A549 (cell line): ENCODE measurements at regions not wholly inside any gene's neighbourhood (a gene's known extent, or its start where the extent isn't known, plus 50 kb on each side); places are given as distances from the start of the nearest gene placed in this dataset.

ENCODE experiments used
- ATAC-seq, 2 experiments: fragments of 200-7000 bp in 1 of 2; fragments of >200 bp in 1 of 2; cut with Nextera tagmentation in 1 of 2; cut with Tn5 transposase in 1 of 2; 3 replicates each; pipeline versions ENCODE4 v1.8.0 to v1.9.1; 2018 to 2020; ENCODE audit warnings: mild to moderate bottlenecking in 1 of 2, moderate library complexity in 1 of 2
- CTCF ChIA-PET: fragments of 300-600 bp; sonication (Branson Sonifier 250); formaldehyde crosslinking; extraction: SDS; loops from one replicate; lab custom pipeline; 2021; ENCODE audit warnings: antibody characterized with exemption, inconsistent platforms; lab: Yijun Ruan, JAX
- POLR2A ChIA-PET: fragments of 350-600 bp; formaldehyde crosslinking; extraction: SDS; loops from one replicate; lab custom pipeline; 2021; ENCODE audit warnings: antibody characterized with exemption, inconsistent platforms; lab: Yijun Ruan, JAX
- DNase-seq, 2 experiments: peaks; one replicate each; pipeline versions ENCODE4 v3.0.0 to v3.0.0-alpha.2; 2011 to 2016; ENCODE audit warnings: low read depth in 1 of 2, low spot score in 1 of 2
- FAIRE-seq: peaks from 2 replicates; lab custom pipeline; 2011; peaks lifted over from hg19 to GRCh38; lab: Jason Lieb, UNC
- H3K27ac ChIP-seq, 2 experiments: fragments of >200 bp; sonication (Bioruptor Twin); formaldehyde crosslinking; 3 replicates each; pipeline ENCODE4 v1.5.1; 2016 to 2017
- H3K4me1 ChIP-seq: fragments of >200 bp; sonication (Bioruptor Twin); formaldehyde crosslinking; 3 replicates; pipeline ENCODE4 v1.6.1; 2016
- H3K4me2 ChIP-seq: fragments of >200 bp; sonication (Bioruptor Twin); formaldehyde crosslinking; 3 replicates; pipeline ENCODE4 v1.6.1; 2016
- H3K4me3 ChIP-seq: fragments of >200 bp; sonication (Bioruptor Twin); formaldehyde crosslinking; 3 replicates; pipeline ENCODE4 v1.5.1; 2016
- H3K9me3 ChIP-seq: fragments of >200 bp; sonication (Bioruptor Twin); formaldehyde crosslinking; 3 replicates; pipeline ENCODE4 v1.6.1; 2016
- BHLHE40 ChIP-seq: IDR thresholded peaks from 2 replicates; pipeline ENCODE4 v1.6.1; 2012; ENCODE audit warnings: low read depth, low read length, inconsistent platforms
- CBX2 ChIP-seq: fragments of 200-600 bp; sonication (generic); IDR thresholded peaks from 2 replicates; pipeline ENCODE4 v1.6.1; 2016; ENCODE audit warnings: low read depth, mild to moderate bottlenecking, borderline replicate concordance
- CHD2 ChIP-seq: fragments of 150-350 bp; IDR thresholded peaks from 2 replicates; pipeline ENCODE4 v1.6.1; 2014; ENCODE audit warnings: low read length; ENCODE audit not compliant: partially characterized antibody
- CHD4 ChIP-seq: fragments of 200-600 bp; sonication (generic); IDR thresholded peaks from 2 replicates; pipeline ENCODE4 v1.6.1; 2016; ENCODE audit warnings: antibody characterized with exemption, mild to moderate bottlenecking, borderline replicate concordance
- EHF ChIP-seq: fragments of 250-450 bp; sonication (Bioruptor Pico); IDR thresholded peaks from 2 replicates; pipeline ENCODE4 v1.5.0; 2020; ENCODE audit warnings: mild to moderate bottlenecking
- FOSB ChIP-seq: fragments of 250-450 bp; sonication (Bioruptor Pico); IDR thresholded peaks from 2 replicates; pipeline ENCODE4 v1.5.0; 2020; ENCODE audit warnings: mild to moderate bottlenecking, moderate library complexity
- FOXS1 ChIP-seq: fragments of 250-450 bp; sonication (Bioruptor Pico); IDR thresholded peaks from 2 replicates; pipeline ENCODE4 v1.5.0; 2020; ENCODE audit warnings: mild to moderate bottlenecking, moderate library complexity
- GATA3 ChIP-seq: IDR thresholded peaks from 2 replicates; pipeline ENCODE4 v1.6.1; 2012; ENCODE audit warnings: borderline replicate concordance
- HDAC2 ChIP-seq: fragments of 200-600 bp; sonication (generic); IDR thresholded peaks from 2 replicates; pipeline ENCODE4 v1.6.1; 2016
- HEYL ChIP-seq: fragments of 250-450 bp; sonication (Bioruptor Pico); IDR thresholded peaks from 2 replicates; pipeline ENCODE4 v1.8.0; 2021; ENCODE audit warnings: mild to moderate bottlenecking, moderate library complexity
- HOXA7 ChIP-seq: fragments of 250-450 bp; sonication (Bioruptor Pico); IDR thresholded peaks from 2 replicates; pipeline ENCODE4 v1.5.0; 2020; ENCODE audit warnings: mild to moderate bottlenecking, moderate library complexity
- JUN ChIP-seq, 2 experiments: fragments of >200 bp; sonication (Bioruptor Twin); formaldehyde crosslinking; IDR thresholded peaks; 2 replicates in 1 of 2; 3 replicates in 1 of 2; pipeline ENCODE4 v1.6.1; 2016 to 2017
- MAFK ChIP-seq: fragments of 450-650 bp; IDR thresholded peaks from 2 replicates; pipeline ENCODE4 v1.6.1; 2014; ENCODE audit not compliant: partially characterized antibody
- MAZ ChIP-seq: fragments of 150-350 bp; IDR thresholded peaks from 2 replicates; pipeline ENCODE4 v1.6.1; 2014; ENCODE audit warnings: antibody characterized with exemption, low read depth, low read length, borderline replicate concordance
- MYC ChIP-seq: IDR thresholded peaks from 2 replicates; pipeline ENCODE4 v1.6.1; 2012; ENCODE audit warnings: mild to moderate bottlenecking, inconsistent platforms, low read length, improper control_type of control experiment, borderline replicate concordance
- NPAS2 ChIP-seq: fragments of 250-450 bp; sonication (Bioruptor Pico); IDR thresholded peaks from 2 replicates; pipeline ENCODE4 v1.8.0; 2022; ENCODE audit warnings: mild to moderate bottlenecking, moderate library complexity, borderline replicate concordance
- PHF8 ChIP-seq: fragments of 200-600 bp; sonication (generic); IDR thresholded peaks from 2 replicates; pipeline ENCODE4 v1.6.1; 2016; ENCODE audit warnings: low read depth, mild to moderate bottlenecking, antibody characterized with exemption, moderate library complexity, borderline replicate concordance
- POLR2A ChIP-seq: IDR thresholded peaks from 2 replicates; pipeline ENCODE4 v1.6.1; 2012; ENCODE audit warnings: mild to moderate bottlenecking, low read length
- RARB ChIP-seq: fragments of 250-450 bp; sonication (Bioruptor Pico); IDR thresholded peaks from 2 replicates; pipeline ENCODE4 v1.8.0; 2021; ENCODE audit warnings: mild to moderate bottlenecking, moderate library complexity
- SREBF2 ChIP-seq: fragments of 450-650 bp; IDR thresholded peaks from 2 replicates; pipeline ENCODE4 v1.6.1; 2014; ENCODE audit warnings: mild to moderate bottlenecking, moderate library complexity
- TP53 ChIP-seq: fragments of 250-450 bp; sonication (Bioruptor Pico); IDR thresholded peaks from 2 replicates; pipeline ENCODE4 v1.5.0; 2021; ENCODE audit warnings: mild to moderate bottlenecking, moderate library complexity
- ZC3H11A ChIP-seq: fragments of 450-650 bp; IDR thresholded peaks from 2 replicates; pipeline ENCODE4 v1.6.1; 2014; ENCODE audit warnings: antibody characterized with exemption, mild to moderate bottlenecking
- ZFP36 ChIP-seq: fragments of 450-650 bp; IDR thresholded peaks from 2 replicates; pipeline ENCODE4 v1.6.1; 2014; ENCODE audit warnings: borderline replicate concordance; ENCODE audit not compliant: partially characterized antibody
- ZNF302 ChIP-seq: fragments of 250-450 bp; sonication (Bioruptor Pico); IDR thresholded peaks from 2 replicates; pipeline ENCODE4 v1.9.0; 2021; ENCODE audit warnings: inconsistent platforms, mild to moderate bottlenecking, moderate library complexity
- ZSCAN20 ChIP-seq: fragments of 250-450 bp; sonication (Bioruptor Pico); IDR thresholded peaks from 2 replicates; pipeline ENCODE4 v1.8.0; 2022; ENCODE audit warnings: mild to moderate bottlenecking, moderate library complexity
- WGBS: methylation state at CpG from one replicate; pipeline ENCODE4 v1.1.6; 2017; ENCODE audit errors: missing lambda C conversion rate; 5-methylcytosine and 5-hydroxymethylcytosine counted together
- TF ChIP-seq, protein P1 (sequence below): fragments of 450-650 bp; IDR thresholded peaks from 2 replicates; pipeline ENCODE4 v1.6.1; 2014; ENCODE audit warnings: antibody characterized with exemption
- TF ChIP-seq, protein P2 (sequence below): fragments of 250-450 bp; sonication (Bioruptor Pico); IDR thresholded peaks from 2 replicates; pipeline ENCODE4 v1.5.0; 2021; ENCODE audit warnings: mild to moderate bottlenecking, moderate library complexity, borderline replicate concordance
- TF ChIP-seq, protein P3 (sequence below): IDR thresholded peaks from 2 replicates; pipeline ENCODE4 v1.6.1; 2012
- TF ChIP-seq, protein P4 (sequence below): fragments of >200 bp; sonication (Bioruptor Twin); formaldehyde crosslinking; IDR thresholded peaks from 2 replicates; pipeline ENCODE4 v1.6.1; 2016
- TF ChIP-seq, protein P5 (sequence below): IDR thresholded peaks from 2 replicates; pipeline ENCODE4 v1.6.1; 2012

DNA sequence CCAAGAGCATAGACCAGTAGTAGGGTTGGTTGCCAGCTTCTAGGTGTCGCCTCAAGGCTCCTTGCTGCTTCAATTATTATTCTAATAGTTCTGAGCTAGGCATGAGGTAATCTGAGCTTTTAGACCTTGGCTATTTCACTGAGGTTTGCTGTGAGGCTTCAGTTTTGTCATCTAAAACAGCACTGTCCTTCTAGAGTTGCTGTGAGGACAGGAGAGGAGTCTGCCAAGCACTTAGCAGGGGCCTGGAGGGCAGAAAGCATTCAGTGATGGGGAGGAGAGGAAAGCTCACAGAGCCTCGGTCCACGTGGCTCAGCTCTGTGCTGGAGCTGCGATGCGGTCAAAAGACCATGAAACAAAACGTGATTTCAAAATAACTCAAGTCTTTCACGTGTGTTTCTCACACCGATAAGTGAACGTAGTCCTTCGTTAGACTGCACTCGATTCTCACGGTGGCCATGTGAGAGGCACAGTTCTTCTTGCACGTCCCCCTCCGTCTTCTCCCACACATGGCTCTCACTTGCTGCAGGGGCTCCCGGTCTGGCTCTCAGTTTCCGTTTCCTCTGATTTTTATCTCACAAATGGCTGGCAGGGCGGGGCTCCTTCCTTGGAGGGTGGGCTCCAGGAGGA is 113.7 kb downstream of the B3GNT2 start:
- Histone ChIP-seq H3K9me3 (no peaks in the 10 kb centered on the region), H3K4me2 (no peak overlapping the region), H3K4me3 (no peak overlapping the region), H3K27ac (no peak overlapping the region), H3K4me1 (peaks cover 10% of the 10 kb centered on the region)
- ChIA-PET POLR2A (no interaction called here), CTCF (interaction anchor here (1.1 to 1.6 kb wide), 3 partner anchors 9 to 84 kb away, joined by 3 to 7 read pairs (median 3); no protein-coding TSS in a partner anchor)
- ATAC-seq (no peak), FAIRE-seq (no peak), DNase-seq (no peak)
- TF ChIP-seq CBX2 (no peak), HDAC2 (no peak), RARB (CRISPR knock-in tag) (no peak), TP53 (no peak), MYC (no peak), ZNF302 (CRISPR knock-in tag) (no peak), FOSB (no peak)
- TF ChIP-seq, protein P1, sequence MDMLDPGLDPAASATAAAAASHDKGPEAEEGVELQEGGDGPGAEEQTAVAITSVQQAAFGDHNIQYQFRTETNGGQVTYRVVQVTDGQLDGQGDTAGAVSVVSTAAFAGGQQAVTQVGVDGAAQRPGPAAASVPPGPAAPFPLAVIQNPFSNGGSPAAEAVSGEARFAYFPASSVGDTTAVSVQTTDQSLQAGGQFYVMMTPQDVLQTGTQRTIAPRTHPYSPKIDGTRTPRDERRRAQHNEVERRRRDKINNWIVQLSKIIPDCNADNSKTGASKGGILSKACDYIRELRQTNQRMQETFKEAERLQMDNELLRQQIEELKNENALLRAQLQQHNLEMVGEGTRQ: no peak
- 84% methylated on average over 17 of the region's 17 CpGs for WGBS

DNA sequence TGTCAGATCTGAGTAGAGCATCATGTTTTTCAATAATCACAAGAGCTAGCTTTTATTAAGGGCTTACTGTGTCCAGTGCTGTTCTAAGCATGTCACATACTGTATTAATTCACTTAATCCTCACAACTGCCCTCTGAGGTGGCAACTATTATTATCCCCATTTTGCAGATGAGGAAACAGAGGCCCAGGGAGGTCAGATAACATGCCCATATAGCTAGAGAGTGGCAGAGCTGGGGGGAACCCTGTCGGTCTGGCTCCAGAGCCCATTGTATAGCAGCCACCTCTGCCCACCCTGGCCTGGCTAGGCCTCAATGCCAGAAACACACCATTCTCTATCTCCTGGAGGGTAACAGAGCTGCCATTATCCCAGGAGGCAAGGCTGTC is 113.2 kb downstream of the B3GNT2 start:
- WGBS: 64% methylated on average over 1 of the region's 1 CpG

DNA sequence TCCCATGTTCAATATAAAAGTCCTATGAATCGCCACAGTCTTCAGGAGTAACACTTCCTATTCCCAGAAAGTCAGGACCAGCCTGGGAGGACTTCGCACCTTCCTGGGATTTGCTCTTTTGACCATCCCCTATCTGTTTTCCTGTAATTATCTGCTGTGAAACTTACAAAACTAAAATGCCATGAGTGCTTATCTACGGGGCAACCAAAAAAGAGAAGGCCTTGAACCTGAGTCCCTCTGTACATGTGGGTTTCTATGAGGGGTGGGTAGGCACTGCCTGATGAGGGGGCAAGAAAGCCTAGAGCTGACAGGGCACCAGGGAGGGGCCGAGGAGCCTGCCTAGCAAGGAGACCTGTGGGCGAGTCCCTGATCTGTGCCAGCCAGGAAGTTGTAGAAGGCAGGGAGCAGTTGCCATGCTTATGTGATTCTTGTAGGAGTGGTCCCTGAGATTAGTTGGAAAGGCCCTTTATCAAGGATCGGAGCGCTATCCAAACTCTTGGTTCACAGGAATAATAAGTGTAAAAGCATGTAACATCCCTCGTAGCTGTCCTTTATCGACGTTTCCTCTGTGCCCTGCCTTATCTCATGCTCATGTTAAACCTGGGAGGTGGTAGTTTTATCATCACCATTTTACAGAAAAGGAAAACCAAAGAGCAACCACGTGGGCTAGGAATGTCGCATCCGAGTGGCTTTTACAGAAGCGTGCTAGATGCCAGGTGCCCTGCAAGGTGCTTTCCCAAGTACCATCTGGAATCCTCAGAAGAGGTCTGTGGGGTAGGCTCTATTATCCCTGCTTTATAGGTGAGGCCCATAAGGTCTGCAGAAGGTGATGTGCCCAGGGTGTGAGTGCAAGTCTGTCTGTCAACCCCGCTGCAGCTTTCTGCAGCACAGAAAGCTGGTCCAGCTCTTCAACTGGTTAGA is 111.8 kb downstream of the B3GNT2 start:
- POLR2A ChIA-PET: no interaction called here
- Histone ChIP-seq H3K27ac (peak overlapping the region in 1 of 2 experiments; percentile 1; a peak in 3 of 6 replicates), H3K4me3 (no peak overlapping the region), H3K4me2 (no peak overlapping the region), H3K9me3 (no peaks in the 10 kb centered on the region), H3K4me1 (peaks cover 10% of the 10 kb centered on the region)
- CTCF ChIA-PET: no interaction called here
- no peak for FAIRE-seq
- no peak for DNase-seq
- TF ChIP-seq, protein P2, sequence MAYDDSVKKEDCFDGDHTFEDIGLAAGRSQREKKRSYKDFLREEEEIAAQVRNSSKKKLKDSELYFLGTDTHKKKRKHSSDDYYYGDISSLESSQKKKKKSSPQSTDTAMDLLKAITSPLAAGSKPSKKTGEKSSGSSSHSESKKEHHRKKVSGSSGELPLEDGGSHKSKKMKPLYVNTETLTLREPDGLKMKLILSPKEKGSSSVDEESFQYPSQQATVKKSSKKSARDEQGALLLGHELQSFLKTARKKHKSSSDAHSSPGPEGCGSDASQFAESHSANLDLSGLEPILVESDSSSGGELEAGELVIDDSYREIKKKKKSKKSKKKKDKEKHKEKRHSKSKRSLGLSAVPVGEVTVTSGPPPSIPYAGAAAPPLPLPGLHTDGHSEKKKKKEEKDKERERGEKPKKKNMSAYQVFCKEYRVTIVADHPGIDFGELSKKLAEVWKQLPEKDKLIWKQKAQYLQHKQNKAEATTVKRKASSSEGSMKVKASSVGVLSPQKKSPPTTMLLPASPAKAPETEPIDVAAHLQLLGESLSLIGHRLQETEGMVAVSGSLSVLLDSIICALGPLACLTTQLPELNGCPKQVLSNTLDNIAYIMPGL (CRISPR knock-in tag): no peak
- TF ChIP-seq CBX2 (no peak), HOXA7 (no peak), FOSB (no peak), MAZ (no peak), GATA3 (no peak), HDAC2 (no peak), FOXS1 (CRISPR knock-in tag) (no peak), EHF (CRISPR knock-in tag) (no peak), JUN (IDR thresholded peaks at IDR 0.05) (no peak), SREBF2 (no peak), HEYL (CRISPR knock-in tag) (no peak), BHLHE40 (no peak), POLR2A (no peak), ZC3H11A (no peak), CHD2 (no peak)
- TF ChIP-seq, protein P3, sequence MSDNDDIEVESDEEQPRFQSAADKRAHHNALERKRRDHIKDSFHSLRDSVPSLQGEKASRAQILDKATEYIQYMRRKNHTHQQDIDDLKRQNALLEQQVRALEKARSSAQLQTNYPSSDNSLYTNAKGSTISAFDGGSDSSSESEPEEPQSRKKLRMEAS: no peak
- WGBS: 81% methylated on average over 14 of the region's 15 CpGs
- ATAC-seq: no peak

More for the DNA sequence above, 113.2 kb downstream of the B3GNT2 start:
- POLR2A ChIA-PET: no interaction called here
- DNase-seq (no peak), FAIRE-seq (no peak), ATAC-seq (no peak)
- Histone ChIP-seq H3K9me3 (no peaks in the 10 kb centered on the region), H3K4me3 (no peak overlapping the region), H3K27ac (no peak overlapping the region), H3K4me2 (no peak overlapping the region), H3K4me1 (peaks cover 10% of the 10 kb centered on the region)
- CTCF ChIA-PET: interaction anchor here (1.1 to 1.6 kb wide), 3 partner anchors 8 to 85 kb away, joined by 3 to 7 read pairs (median 3); no protein-coding TSS in a partner anchor
- TF ChIP-seq MAZ: no peak
- no peak for TF ChIP-seq ZSCAN20 (CRISPR knock-in tag)
- no peak for TF ChIP-seq ZFP36
- TF ChIP-seq PHF8: no peak
- TF ChIP-seq MAFK: no peak
- no peak for TF ChIP-seq BHLHE40
- TF ChIP-seq, protein P4, sequence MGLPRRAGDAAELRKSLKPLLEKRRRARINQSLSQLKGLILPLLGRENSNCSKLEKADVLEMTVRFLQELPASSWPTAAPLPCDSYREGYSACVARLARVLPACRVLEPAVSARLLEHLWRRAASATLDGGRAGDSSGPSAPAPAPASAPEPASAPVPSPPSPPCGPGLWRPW: no peak
- TF ChIP-seq, protein P5, sequence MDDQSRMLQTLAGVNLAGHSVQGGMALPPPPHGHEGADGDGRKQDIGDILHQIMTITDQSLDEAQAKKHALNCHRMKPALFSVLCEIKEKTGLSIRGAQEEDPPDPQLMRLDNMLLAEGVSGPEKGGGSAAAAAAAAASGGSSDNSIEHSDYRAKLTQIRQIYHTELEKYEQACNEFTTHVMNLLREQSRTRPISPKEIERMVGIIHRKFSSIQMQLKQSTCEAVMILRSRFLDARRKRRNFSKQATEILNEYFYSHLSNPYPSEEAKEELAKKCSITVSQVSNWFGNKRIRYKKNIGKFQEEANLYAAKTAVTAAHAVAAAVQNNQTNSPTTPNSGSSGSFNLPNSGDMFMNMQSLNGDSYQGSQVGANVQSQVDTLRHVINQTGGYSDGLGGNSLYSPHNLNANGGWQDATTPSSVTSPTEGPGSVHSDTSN: no peak
- no peak for TF ChIP-seq CHD4
- TF ChIP-seq NPAS2 (CRISPR knock-in tag): no peak
